ENCODE measurements at regions not wholly inside any gene's neighbourhood (a gene's known extent, or its start where the extent isn't known, plus 50 kb on each side); places are given as distances from the start of the nearest gene placed in this dataset.

DNA sequence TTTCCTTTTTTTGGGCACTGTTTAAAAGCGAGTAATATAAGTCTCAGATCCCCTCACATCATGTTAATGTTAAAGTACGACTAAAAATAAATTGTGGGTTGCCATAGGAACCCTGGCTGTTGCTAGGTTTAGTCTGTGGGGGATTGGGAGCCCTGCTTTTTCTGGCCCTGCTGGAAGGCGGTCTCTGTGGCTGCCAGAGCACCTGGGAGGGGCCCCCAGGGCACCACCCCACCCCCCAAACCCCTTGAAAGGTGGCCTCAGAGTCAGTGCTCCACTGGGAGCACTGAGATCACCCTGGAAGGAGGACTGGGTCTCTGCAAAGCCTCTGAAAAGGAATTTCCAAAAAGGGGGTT, 66.2 kb upstream of the NEURL1B start:
- TF ChIP-seq POLR2A (IDR thresholded peaks at IDR 0.05), result no peak
- TF ChIP-seq, protein P1, sequence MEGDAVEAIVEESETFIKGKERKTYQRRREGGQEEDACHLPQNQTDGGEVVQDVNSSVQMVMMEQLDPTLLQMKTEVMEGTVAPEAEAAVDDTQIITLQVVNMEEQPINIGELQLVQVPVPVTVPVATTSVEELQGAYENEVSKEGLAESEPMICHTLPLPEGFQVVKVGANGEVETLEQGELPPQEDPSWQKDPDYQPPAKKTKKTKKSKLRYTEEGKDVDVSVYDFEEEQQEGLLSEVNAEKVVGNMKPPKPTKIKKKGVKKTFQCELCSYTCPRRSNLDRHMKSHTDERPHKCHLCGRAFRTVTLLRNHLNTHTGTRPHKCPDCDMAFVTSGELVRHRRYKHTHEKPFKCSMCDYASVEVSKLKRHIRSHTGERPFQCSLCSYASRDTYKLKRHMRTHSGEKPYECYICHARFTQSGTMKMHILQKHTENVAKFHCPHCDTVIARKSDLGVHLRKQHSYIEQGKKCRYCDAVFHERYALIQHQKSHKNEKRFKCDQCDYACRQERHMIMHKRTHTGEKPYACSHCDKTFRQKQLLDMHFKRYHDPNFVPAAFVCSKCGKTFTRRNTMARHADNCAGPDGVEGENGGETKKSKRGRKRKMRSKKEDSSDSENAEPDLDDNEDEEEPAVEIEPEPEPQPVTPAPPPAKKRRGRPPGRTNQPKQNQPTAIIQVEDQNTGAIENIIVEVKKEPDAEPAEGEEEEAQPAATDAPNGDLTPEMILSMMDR (IDR thresholded peaks at IDR 0.05 in 4 of 5, conservative IDR thresholded peaks at IDR 0.05 in 1 of 5), result no peak
- Histone ChIP-seq H3K27me3 (no peaks in the 10 kb centered on the region), H3K4me3 (no peak overlapping the region), H3K27ac (peak overlapping the region in 3 of 4 donors; percentile 31 to 65 (median 49)), H3K4me1 (peaks cover 0 to 4% of the 10 kb centered on the region in 2 donors), H3K9me3 (no peaks in the 10 kb centered on the region), H3K36me3 (no peaks in the 10 kb centered on the region)
- DNase-seq, result no peak
- in situ Hi-C loops (cut with MboI; ENCODE audit: low sequenced_read_pairs in 4 of 4), result no loop called here
- ATAC-seq, result no peak
- intact Hi-C loops (cut with DNase I; ENCODE audit: low total_unique reads), result no loop called here

DNA sequence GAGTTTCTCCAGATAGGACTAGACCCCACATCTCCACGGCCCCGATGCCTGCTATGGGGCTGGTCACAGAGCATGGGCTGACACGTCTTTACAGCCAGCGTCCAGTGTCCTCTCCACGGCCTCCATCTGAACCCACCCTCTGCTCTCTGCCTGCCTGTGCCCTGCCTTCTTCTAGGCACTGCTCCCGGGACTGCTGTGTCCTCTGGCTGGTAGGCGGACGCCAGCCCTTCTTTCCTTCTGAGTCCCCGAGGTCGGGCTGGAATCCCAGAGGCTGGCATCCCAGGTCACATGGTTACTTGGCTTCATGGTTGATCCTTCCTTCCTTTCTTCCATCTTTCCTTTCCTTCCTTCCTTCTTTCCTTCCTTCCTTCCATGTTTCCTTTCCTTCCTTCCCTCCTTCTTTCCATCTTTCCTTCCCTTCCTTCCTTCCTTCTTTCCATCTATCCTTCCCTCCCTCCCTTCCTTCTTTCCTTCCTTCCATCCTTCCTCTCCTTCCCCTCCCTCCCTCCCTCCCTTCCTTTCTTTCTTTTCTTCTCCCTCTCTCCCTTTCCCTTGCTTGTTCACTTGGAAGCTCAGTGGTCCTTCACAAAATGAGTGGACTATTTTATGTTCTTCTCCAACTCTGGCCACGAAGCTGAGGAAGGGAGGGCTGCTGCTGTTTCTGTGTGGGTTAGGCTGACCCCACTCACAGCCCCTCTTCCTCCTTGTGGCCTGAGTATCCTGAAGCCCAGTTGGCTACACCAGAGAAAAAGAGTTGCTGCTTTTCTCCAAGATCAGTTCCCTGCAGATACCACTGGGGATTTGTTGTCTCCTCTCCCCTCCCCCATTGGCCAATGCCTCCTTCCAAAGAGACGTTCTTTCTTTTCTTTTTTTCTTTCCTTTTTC, 66.8 kb upstream of the NEURL1B start:
- Histone ChIP-seq H3K4me3 (no peak overlapping the region), H3K27me3 (no peaks in the 10 kb centered on the region), H3K36me3 (no peaks in the 10 kb centered on the region), H3K9me3 (no peaks in the 10 kb centered on the region), H3K4me1 (peaks cover 0 to 6% of the 10 kb centered on the region in 2 donors), H3K27ac (peak overlapping the region in 3 of 4 donors; percentile 31 to 65 (median 47))
- no peak for TF ChIP-seq POLR2A (IDR thresholded peaks at IDR 0.05)
- TF ChIP-seq, protein P1 (IDR thresholded peaks at IDR 0.05 in 4 of 5, conservative IDR thresholded peaks at IDR 0.05 in 1 of 5), result no peak
- in situ Hi-C loops (cut with MboI; ENCODE audit: low sequenced_read_pairs in 4 of 4), result no loop called here
- DNase-seq (no peak), ATAC-seq (no peak)
- intact Hi-C loops (cut with DNase I; ENCODE audit: low total_unique reads), result no loop called here

DNA sequence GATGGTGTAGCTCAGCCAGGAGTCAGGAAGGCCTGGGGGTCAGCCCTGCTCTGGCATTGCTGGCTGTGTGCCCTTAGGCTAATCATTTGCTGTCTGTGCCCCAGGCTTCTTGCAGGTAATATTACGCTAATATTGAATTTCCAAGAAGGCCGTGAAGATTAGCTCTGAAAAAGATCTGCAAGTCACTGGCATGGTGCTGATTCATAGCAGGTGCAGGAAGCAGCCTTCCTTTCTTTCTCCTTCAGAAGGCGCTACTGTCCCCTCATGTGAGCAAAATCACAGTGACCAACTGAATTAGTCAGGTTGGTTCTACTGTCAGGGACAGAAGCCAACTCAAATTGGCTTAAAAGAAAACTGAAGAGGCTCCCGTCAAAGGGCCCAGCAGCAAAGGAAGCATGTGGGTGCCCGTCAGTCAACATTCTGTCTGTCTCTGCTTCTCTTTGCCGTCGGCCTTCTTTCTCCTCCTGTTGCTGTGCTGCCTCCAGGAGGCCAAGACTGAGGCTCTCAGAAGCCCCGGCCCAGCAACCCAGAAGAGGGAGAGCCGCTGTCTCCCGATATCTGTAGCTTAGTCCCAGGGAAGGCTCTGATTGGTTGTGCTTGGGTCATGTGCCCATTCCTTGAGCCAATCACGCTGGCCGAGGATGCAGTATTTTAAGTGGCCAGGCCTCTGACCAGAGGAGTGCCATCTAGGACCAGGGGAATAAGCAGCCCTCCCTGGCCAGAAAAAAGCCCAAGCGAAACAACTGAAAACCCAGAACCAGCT, 67.8 kb upstream of the NEURL1B start:
- no peak overlapping the region for H3K27ac ChIP-seq
- TF ChIP-seq, protein P1 (IDR thresholded peaks at IDR 0.05 in 4 of 5, conservative IDR thresholded peaks at IDR 0.05 in 1 of 5), result no peak
- TF ChIP-seq POLR2A (IDR thresholded peaks at IDR 0.05), result no peak
- intact Hi-C loops (cut with DNase I; ENCODE audit: low total_unique reads) (no loop called here), in situ Hi-C loops (cut with MboI; ENCODE audit: low sequenced_read_pairs in 4 of 4) (no loop called here)
- H3K4me3 ChIP-seq, result no peak overlapping the region
- no peaks in the 10 kb centered on the region for H3K36me3 ChIP-seq
- no peaks in the 10 kb centered on the region for H3K9me3 ChIP-seq
- ATAC-seq (no peak), DNase-seq (no peak)
- H3K4me1 ChIP-seq, result peaks cover 0 to 6% of the 10 kb centered on the region in 2 donors
- H3K27me3 ChIP-seq, result no peaks in the 10 kb centered on the region

DNA sequence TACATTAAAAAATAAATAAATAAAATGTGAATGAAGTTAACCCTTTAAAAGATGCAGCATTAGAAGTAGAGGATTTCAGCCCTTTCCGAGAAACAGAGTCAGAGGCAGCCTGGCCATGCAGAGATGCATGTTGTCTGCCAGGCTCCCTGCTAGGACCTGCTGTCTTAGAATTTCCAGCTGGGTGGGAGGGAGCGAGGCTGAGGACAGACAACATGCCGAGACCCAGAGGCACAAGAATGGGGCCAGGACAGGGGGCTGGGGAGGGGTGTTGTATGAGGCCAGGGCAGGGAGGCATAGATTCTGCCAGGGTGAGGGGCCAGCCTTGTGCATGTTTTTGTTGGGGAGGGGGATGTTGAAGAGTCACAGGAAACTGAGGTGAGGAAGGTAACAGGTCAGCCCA, 68.6 kb upstream of the NEURL1B start:
- ATAC-seq (no peak), DNase-seq (no peak)
- intact Hi-C loops (cut with DNase I; ENCODE audit: low total_unique reads), result no loop called here
- Histone ChIP-seq H3K4me1 (peaks cover 0 to 6% of the 10 kb centered on the region in 2 donors), H3K9me3 (no peaks in the 10 kb centered on the region), H3K36me3 (no peaks in the 10 kb centered on the region), H3K4me3 (no peak overlapping the region), H3K27me3 (no peaks in the 10 kb centered on the region), H3K27ac (no peak overlapping the region)
- in situ Hi-C loops (cut with MboI; ENCODE audit: low sequenced_read_pairs in 4 of 4), result no loop called here
- no peak for TF ChIP-seq POLR2A (IDR thresholded peaks at IDR 0.05)
- TF ChIP-seq, protein P1 (IDR thresholded peaks at IDR 0.05 in 4 of 5, conservative IDR thresholded peaks at IDR 0.05 in 1 of 5), result no peak

Measured in gastrocnemius medialis (tissue), 4 donors.